ENCODE measurements at regions not wholly inside any gene's neighbourhood (a gene's known extent, or its start where the extent isn't known, plus 50 kb on each side); places are given as distances from the start of the nearest gene placed in this dataset.

GRCh38 chr9:108180541-108180940 is 675.2 kb downstream of the ACTL7B start:
- Histone ChIP-seq H3K4me3 (ENCODE audit: low read length in 2 of 2) (no peak overlapping the region), H3K36me3 (ENCODE audit: control insufficient read depth in 2 of 2, insufficient read depth in 2 of 2, low read length in 1 of 2) (no peaks in the 10 kb centered on the region), H3K9me3 (ENCODE audit: control insufficient read depth in 2 of 2, insufficient read depth in 1 of 2, low read length in 1 of 2) (no peaks in the 10 kb centered on the region), H3K27ac (ENCODE audit: low read depth in 1 of 2, low read length in 1 of 2) (no peak overlapping the region), H3K27me3 (ENCODE audit: control insufficient read depth in 2 of 2, insufficient read depth in 1 of 2, low read length in 1 of 2) (no peaks in the 10 kb centered on the region), H3K4me1 (ENCODE audit: control insufficient read depth in 2 of 2, insufficient read depth in 2 of 2, low read length in 2 of 2) (no peaks in the 10 kb centered on the region)
- no peak for DNase-seq (ENCODE audit: low read depth in 6 of 9, low spot score in 9 of 9)
- WGBS = 98% methylated on average over 1 of the region's 1 CpG

GRCh38 chr9:108178318-108178717 is 677.5 kb downstream of the ACTL7B start:
- no peaks in the 10 kb centered on the region for H3K4me1 ChIP-seq (ENCODE audit: control insufficient read depth in 2 of 2, insufficient read depth in 2 of 2, low read length in 2 of 2)
- H3K9me3 ChIP-seq (ENCODE audit: control insufficient read depth in 2 of 2, insufficient read depth in 1 of 2, low read length in 1 of 2) = no peaks in the 10 kb centered on the region
- no peak overlapping the region for H3K4me3 ChIP-seq (ENCODE audit: low read length in 2 of 2)
- H3K36me3 ChIP-seq (ENCODE audit: control insufficient read depth in 2 of 2, insufficient read depth in 2 of 2, low read length in 1 of 2) = no peaks in the 10 kb centered on the region
- H3K27me3 ChIP-seq (ENCODE audit: control insufficient read depth in 2 of 2, insufficient read depth in 1 of 2, low read length in 1 of 2) = no peaks in the 10 kb centered on the region
- no peak overlapping the region for H3K27ac ChIP-seq (ENCODE audit: low read depth in 1 of 2, low read length in 1 of 2)
- no peak for DNase-seq (ENCODE audit: low read depth in 6 of 9, low spot score in 9 of 9)
- WGBS = 93% methylated on average over 4 of the region's 4 CpGs

GRCh38 chr9:108168236-108168850 is 678.8 kb upstream of the KLF4 start:
- H3K27ac ChIP-seq (ENCODE audit: low read depth in 1 of 2, low read length in 1 of 2) = no peak overlapping the region
- H3K9me3 ChIP-seq (ENCODE audit: control insufficient read depth in 2 of 2, insufficient read depth in 1 of 2, low read length in 1 of 2) = no peaks in the 10 kb centered on the region
- H3K27me3 ChIP-seq (ENCODE audit: control insufficient read depth in 2 of 2, insufficient read depth in 1 of 2, low read length in 1 of 2) = no peaks in the 10 kb centered on the region
- H3K36me3 ChIP-seq (ENCODE audit: control insufficient read depth in 2 of 2, insufficient read depth in 2 of 2, low read length in 1 of 2) = no peaks in the 10 kb centered on the region
- no peak for DNase-seq (ENCODE audit: low read depth in 6 of 9, low spot score in 9 of 9)
- 88% methylated on average over 3 of the region's 3 CpGs for WGBS
- no peak overlapping the region for H3K4me3 ChIP-seq (ENCODE audit: low read length in 2 of 2)
- no peaks in the 10 kb centered on the region for H3K4me1 ChIP-seq (ENCODE audit: control insufficient read depth in 2 of 2, insufficient read depth in 2 of 2, low read length in 2 of 2)

GRCh38 chr9:108167136-108167900 is 677.7 kb upstream of the KLF4 start:
- H3K36me3 ChIP-seq (ENCODE audit: control insufficient read depth in 2 of 2, insufficient read depth in 2 of 2, low read length in 1 of 2) = no peaks in the 10 kb centered on the region
- H3K27ac ChIP-seq (ENCODE audit: low read depth in 1 of 2, low read length in 1 of 2) = no peak overlapping the region
- no peak overlapping the region for H3K4me3 ChIP-seq (ENCODE audit: low read length in 2 of 2)
- H3K4me1 ChIP-seq (ENCODE audit: control insufficient read depth in 2 of 2, insufficient read depth in 2 of 2, low read length in 2 of 2) = no peaks in the 10 kb centered on the region
- no peaks in the 10 kb centered on the region for H3K9me3 ChIP-seq (ENCODE audit: control insufficient read depth in 2 of 2, insufficient read depth in 1 of 2, low read length in 1 of 2)
- 94% methylated on average over 5 of the region's 5 CpGs for WGBS
- no peak for DNase-seq (ENCODE audit: low read depth in 6 of 9, low spot score in 9 of 9)
- H3K27me3 ChIP-seq (ENCODE audit: control insufficient read depth in 2 of 2, insufficient read depth in 1 of 2, low read length in 1 of 2) = no peaks in the 10 kb centered on the region

- no peaks in the 10 kb centered on the region for H3K9me3 ChIP-seq (ENCODE audit: control insufficient read depth in 2 of 2, insufficient read depth in 1 of 2, low read length in 1 of 2)
- no peaks in the 10 kb centered on the region for H3K27me3 ChIP-seq (ENCODE audit: control insufficient read depth in 2 of 2, insufficient read depth in 1 of 2, low read length in 1 of 2)
- no peaks in the 10 kb centered on the region for H3K36me3 ChIP-seq (ENCODE audit: control insufficient read depth in 2 of 2, insufficient read depth in 2 of 2, low read length in 1 of 2)
- H3K4me1 ChIP-seq (ENCODE audit: control insufficient read depth in 2 of 2, insufficient read depth in 2 of 2, low read length in 2 of 2) = no peaks in the 10 kb centered on the region
- no peak overlapping the region for H3K27ac ChIP-seq (ENCODE audit: low read depth in 1 of 2, low read length in 1 of 2)
- 90% methylated on average over 2 of the region's 2 CpGs for WGBS
- DNase-seq (ENCODE audit: low read depth in 6 of 9, low spot score in 9 of 9) = no peak
- no peak overlapping the region for H3K4me3 ChIP-seq (ENCODE audit: low read length in 2 of 2)
Measured at GRCh38 chr9:108166519-108166918, 677.0 kb upstream of the KLF4 start.

- 96% methylated on average over 6 of the region's 6 CpGs for WGBS
Measured at GRCh38 chr9:108163321-108164005, 673.9 kb upstream of the KLF4 start.

GRCh38 chr9:108162664-108163063 is 673.1 kb upstream of the KLF4 start:
- Histone ChIP-seq H3K27me3 (ENCODE audit: control insufficient read depth in 2 of 2, insufficient read depth in 1 of 2, low read length in 1 of 2) (no peaks in the 10 kb centered on the region), H3K27ac (ENCODE audit: low read depth in 1 of 2, low read length in 1 of 2) (no peak overlapping the region), H3K36me3 (ENCODE audit: control insufficient read depth in 2 of 2, insufficient read depth in 2 of 2, low read length in 1 of 2) (no peaks in the 10 kb centered on the region), H3K4me1 (ENCODE audit: control insufficient read depth in 2 of 2, insufficient read depth in 2 of 2, low read length in 2 of 2) (no peaks in the 10 kb centered on the region), H3K4me3 (ENCODE audit: low read length in 2 of 2) (no peak overlapping the region), H3K9me3 (ENCODE audit: control insufficient read depth in 2 of 2, insufficient read depth in 1 of 2, low read length in 1 of 2) (no peaks in the 10 kb centered on the region)
- no peak for DNase-seq (ENCODE audit: low read depth in 6 of 9, low spot score in 9 of 9)
- 96% methylated on average over 1 of the region's 1 CpG for WGBS

More at GRCh38 chr9:108163321-108164005, 673.9 kb upstream of the KLF4 start:
- no peak overlapping the region for H3K4me3 ChIP-seq (ENCODE audit: low read length in 2 of 2)
- DNase-seq (ENCODE audit: low read depth in 6 of 9, low spot score in 9 of 9) = no peak
- H3K27me3 ChIP-seq (ENCODE audit: control insufficient read depth in 2 of 2, insufficient read depth in 1 of 2, low read length in 1 of 2) = no peaks in the 10 kb centered on the region
- H3K27ac ChIP-seq (ENCODE audit: low read depth in 1 of 2, low read length in 1 of 2) = no peak overlapping the region
- no peaks in the 10 kb centered on the region for H3K36me3 ChIP-seq (ENCODE audit: control insufficient read depth in 2 of 2, insufficient read depth in 2 of 2, low read length in 1 of 2)
- H3K4me1 ChIP-seq (ENCODE audit: control insufficient read depth in 2 of 2, insufficient read depth in 2 of 2, low read length in 2 of 2) = no peaks in the 10 kb centered on the region
- no peaks in the 10 kb centered on the region for H3K9me3 ChIP-seq (ENCODE audit: control insufficient read depth in 2 of 2, insufficient read depth in 1 of 2, low read length in 1 of 2)

- no peak overlapping the region for H3K27ac ChIP-seq (ENCODE audit: low read depth in 1 of 2, low read length in 1 of 2)
- DNase-seq (ENCODE audit: low read depth in 6 of 9, low spot score in 9 of 9) = no peak
- no peak overlapping the region for H3K4me3 ChIP-seq (ENCODE audit: low read length in 2 of 2)
- no peaks in the 10 kb centered on the region for H3K4me1 ChIP-seq (ENCODE audit: control insufficient read depth in 2 of 2, insufficient read depth in 2 of 2, low read length in 2 of 2)
- H3K9me3 ChIP-seq (ENCODE audit: control insufficient read depth in 2 of 2, insufficient read depth in 1 of 2, low read length in 1 of 2) = no peaks in the 10 kb centered on the region
- H3K27me3 ChIP-seq (ENCODE audit: control insufficient read depth in 2 of 2, insufficient read depth in 1 of 2, low read length in 1 of 2) = no peaks in the 10 kb centered on the region
- WGBS = 95% methylated on average over 1 of the region's 1 CpG
- H3K36me3 ChIP-seq (ENCODE audit: control insufficient read depth in 2 of 2, insufficient read depth in 2 of 2, low read length in 1 of 2) = no peaks in the 10 kb centered on the region
Measured at GRCh38 chr9:108161503-108161902, 671.9 kb upstream of the KLF4 start.

GRCh38 chr9:108160706-108161355 is 671.3 kb upstream of the KLF4 start:
- no peaks in the 10 kb centered on the region for H3K36me3 ChIP-seq (ENCODE audit: control insufficient read depth in 2 of 2, insufficient read depth in 2 of 2, low read length in 1 of 2)
- 88% methylated on average over 5 of the region's 5 CpGs for WGBS
- DNase-seq (ENCODE audit: low read depth in 6 of 9, low spot score in 9 of 9) = no peak

More at GRCh38 chr9:108160706-108161355, 671.3 kb upstream of the KLF4 start:
- Histone ChIP-seq H3K4me3 (ENCODE audit: low read length in 2 of 2) (no peak overlapping the region), H3K9me3 (ENCODE audit: control insufficient read depth in 2 of 2, insufficient read depth in 1 of 2, low read length in 1 of 2) (no peaks in the 10 kb centered on the region), H3K4me1 (ENCODE audit: control insufficient read depth in 2 of 2, insufficient read depth in 2 of 2, low read length in 2 of 2) (no peaks in the 10 kb centered on the region), H3K27ac (ENCODE audit: low read depth in 1 of 2, low read length in 1 of 2) (no peak overlapping the region), H3K27me3 (ENCODE audit: control insufficient read depth in 2 of 2, insufficient read depth in 1 of 2, low read length in 1 of 2) (no peaks in the 10 kb centered on the region)
